CD14-positive monocyte (primary cell): ENCODE measurements at regions not wholly inside any gene's neighbourhood (a gene's known extent, or its start where the extent isn't known, plus 50 kb on each side); places are given as distances from the start of the nearest gene placed in this dataset.

Source experiments
- DNase-seq, 3 donors: peaks; one replicate each; pipeline ENCODE4 v3.0.0-alpha.2; 2011 to 2022
- H2AFZ ChIP-seq: 2 replicates; pipeline ENCODE4 v1.6.0; 2012; ENCODE audit warnings: mild to moderate bottlenecking, low read depth, low read length, inconsistent platforms; ENCODE audit not compliant: insufficient read depth, poor library complexity, severe bottlenecking
- H3K27ac ChIP-seq, 2 donors: 1 replicate in 1 of 2; 2 replicates in 1 of 2; pipeline ENCODE4 v1.5.1; 2012 to 2013; ENCODE audit warnings: low read length in 2 of 2, control low read depth in 1 of 2, inconsistent platforms in 1 of 2, low read depth in 1 of 2, mild to moderate bottlenecking in 1 of 2
- H3K27me3 ChIP-seq, 2 donors: one replicate each; pipeline versions ENCODE4 v1.6.0 to v1.6.1; 2011 to 2013; ENCODE audit warnings: low read length in 2 of 2; ENCODE audit not compliant: control insufficient read depth in 2 of 2, insufficient read depth in 2 of 2
- H3K36me3 ChIP-seq, 2 donors: replicated peaks in 1 of 2; 1 replicate in 1 of 2; 2 replicates in 1 of 2; pipeline versions ENCODE4 v1.5.1 to v1.6.1; 2012 to 2013; ENCODE audit warnings: low read length in 2 of 2, control low read depth in 1 of 2, inconsistent platforms in 1 of 2, mild to moderate bottlenecking in 1 of 2; ENCODE audit not compliant: insufficient read depth in 2 of 2, control insufficient read depth in 1 of 2
- H3K4me1 ChIP-seq, 2 donors: 1 replicate in 1 of 2; 2 replicates in 1 of 2; pipeline versions ENCODE4 v1.5.1 to v1.6.1; 2012 to 2013; ENCODE audit warnings: low read length in 2 of 2, control low read depth in 1 of 2, inconsistent platforms in 1 of 2, mild to moderate bottlenecking in 1 of 2, moderate library complexity in 1 of 2; ENCODE audit not compliant: insufficient read depth in 2 of 2, control insufficient read depth in 1 of 2
- H3K4me2 ChIP-seq: replicated peaks from 2 replicates; pipeline ENCODE3; 2012; ENCODE audit warnings: low read length, moderate library complexity, mild to moderate bottlenecking; ENCODE audit not compliant: poor library complexity, severe bottlenecking; ENCODE audit errors: extremely low read depth
- H3K4me3 ChIP-seq, 3 experiments: fragments of 200-600 bp in 1 of 3; sonication (generic) in 1 of 3; replicated peaks in 1 of 3; 1 replicate in 2 of 3; 2 replicates in 1 of 3; pipeline ENCODE4 v1.5.1; 2011 to 2013; ENCODE audit warnings: low read length in 3 of 3, mild to moderate bottlenecking in 3 of 3, control low read depth in 2 of 3, low read depth in 2 of 3, inconsistent platforms in 1 of 3, moderate library complexity in 1 of 3
- H3K79me2 ChIP-seq: 2 replicates; pipeline ENCODE4 v1.6.0; 2012; ENCODE audit warnings: mild to moderate bottlenecking, control low read depth, inconsistent platforms, low read length, moderate library complexity; ENCODE audit not compliant: insufficient read depth
- H3K9ac ChIP-seq: 2 replicates; pipeline ENCODE4 v1.6.0; 2017; ENCODE audit warnings: low read length, mild to moderate bottlenecking; ENCODE audit not compliant: insufficient read depth, poor library complexity, severe bottlenecking
- H3K9me3 ChIP-seq, 2 donors: replicated peaks in 1 of 2; 1 replicate in 1 of 2; 2 replicates in 1 of 2; pipeline versions ENCODE4 v1.5.1 to v1.6.1; 2012 to 2013; ENCODE audit warnings: low read length in 2 of 2, control low read depth in 1 of 2; ENCODE audit not compliant: control insufficient read depth in 1 of 2, insufficient read depth in 1 of 2
- H4K20me1 ChIP-seq: 2 replicates; pipeline ENCODE4 v1.6.0; 2012; ENCODE audit warnings: mild to moderate bottlenecking, low read length, control low read depth, moderate library complexity; ENCODE audit not compliant: insufficient read depth
- H3K27ac Mint-ChIP-seq, 7 donors: one replicate each; pipeline ENCODE4 v1.8.0; 2020; ENCODE audit warnings: mild to moderate bottlenecking in 7 of 7, mixed read lengths in 7 of 7, moderate library complexity in 6 of 7, inconsistent platforms in 2 of 7
- H3K27me3 Mint-ChIP-seq, 3 donors: one replicate each; pipeline ENCODE4 v1.8.0; 2021 to 2022; ENCODE audit warnings: low read depth in 3 of 3, mild to moderate bottlenecking in 3 of 3, mixed read lengths in 3 of 3, moderate library complexity in 3 of 3, inconsistent platforms in 1 of 3
- H3K36me3 Mint-ChIP-seq, 2 donors: one replicate each; pipeline ENCODE4 v1.8.0; 2020; ENCODE audit warnings: mixed read lengths in 2 of 2, inconsistent platforms in 1 of 2, mild to moderate bottlenecking in 1 of 2
- H3K4me1 Mint-ChIP-seq: one replicate; pipeline ENCODE4 v1.8.0; 2020; ENCODE audit warnings: mild to moderate bottlenecking, mixed read lengths
- H3K4me3 Mint-ChIP-seq, 2 donors: one replicate each; pipeline ENCODE4 v1.8.0; 2020; ENCODE audit warnings: mild to moderate bottlenecking in 2 of 2, mixed read lengths in 2 of 2, moderate library complexity in 1 of 2
- H3K9me3 Mint-ChIP-seq, 7 donors: one replicate each; pipeline ENCODE4 v1.8.0; 2020 to 2022; ENCODE audit warnings: mixed read lengths in 7 of 7, mild to moderate bottlenecking in 6 of 7, moderate library complexity in 6 of 7, inconsistent platforms in 2 of 7
- WGBS: methylation state at CpG from one replicate; pipeline ENCODE4 v1.1.5; 2013; ENCODE audit warnings: missing lambda C conversion rate; ENCODE audit not compliant: insufficient coverage; 5-methylcytosine and 5-hydroxymethylcytosine counted together
- intact Hi-C, 2 donors: fragments of 100-400 bp; cut with micrococcal nuclease; formaldehyde crosslinking; loops; one replicate each; pipeline versions ENCODE4 v1.15.0 to v1.15.1; 2023
- TF ChIP-seq, protein P1 (sequence below): fragments of 200-600 bp; IDR thresholded peaks from one replicate; pipeline ENCODE4 v1.8.0; 2022; ENCODE audit warnings: antibody characterized with exemption, mild to moderate bottlenecking

DNA sequence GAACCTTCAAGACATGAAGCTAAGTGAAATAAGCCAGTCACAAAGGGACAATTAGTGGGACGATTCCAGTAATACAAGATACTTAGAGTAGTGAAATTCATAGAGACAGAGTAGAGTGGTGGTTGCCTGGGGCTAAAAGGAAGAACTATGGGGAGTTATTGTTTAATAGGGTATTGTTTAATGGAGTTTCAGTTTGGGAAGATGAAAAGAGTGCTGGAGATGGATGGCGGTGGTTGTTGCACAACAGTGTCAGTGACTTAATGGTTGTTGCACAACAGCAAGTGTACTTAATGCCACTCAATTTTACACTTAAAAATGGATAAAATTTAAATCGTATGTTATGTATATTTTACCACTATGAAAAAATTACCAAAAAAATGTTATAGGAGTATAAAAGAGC, 209.7 kb upstream of the TENT5A start:
- intact Hi-C loops, result no loop called here
- peaks cover 11 to 14% of the 10 kb centered on the region in 2 donors for H3K4me1 ChIP-seq
- H3K36me3 Mint-ChIP-seq, result no peaks in the 10 kb centered on the region
- H3K9ac ChIP-seq, result no peak overlapping the region
- 100% methylated on average over 1 of the region's 3 CpGs for WGBS
- H3K27me3 Mint-ChIP-seq, result peaks cover 0 to 3% (median 0%) of the 10 kb centered on the region in 3 donors
- no peak overlapping the region for H2AFZ ChIP-seq
- peak overlapping the region in 1 of 3 experiments; percentile 44 for H3K4me3 ChIP-seq
- peak overlapping the region; percentile 52 for H3K4me2 ChIP-seq
- peak; percentile 28 to 65 (median 60) for DNase-seq
- TF ChIP-seq, protein P1, sequence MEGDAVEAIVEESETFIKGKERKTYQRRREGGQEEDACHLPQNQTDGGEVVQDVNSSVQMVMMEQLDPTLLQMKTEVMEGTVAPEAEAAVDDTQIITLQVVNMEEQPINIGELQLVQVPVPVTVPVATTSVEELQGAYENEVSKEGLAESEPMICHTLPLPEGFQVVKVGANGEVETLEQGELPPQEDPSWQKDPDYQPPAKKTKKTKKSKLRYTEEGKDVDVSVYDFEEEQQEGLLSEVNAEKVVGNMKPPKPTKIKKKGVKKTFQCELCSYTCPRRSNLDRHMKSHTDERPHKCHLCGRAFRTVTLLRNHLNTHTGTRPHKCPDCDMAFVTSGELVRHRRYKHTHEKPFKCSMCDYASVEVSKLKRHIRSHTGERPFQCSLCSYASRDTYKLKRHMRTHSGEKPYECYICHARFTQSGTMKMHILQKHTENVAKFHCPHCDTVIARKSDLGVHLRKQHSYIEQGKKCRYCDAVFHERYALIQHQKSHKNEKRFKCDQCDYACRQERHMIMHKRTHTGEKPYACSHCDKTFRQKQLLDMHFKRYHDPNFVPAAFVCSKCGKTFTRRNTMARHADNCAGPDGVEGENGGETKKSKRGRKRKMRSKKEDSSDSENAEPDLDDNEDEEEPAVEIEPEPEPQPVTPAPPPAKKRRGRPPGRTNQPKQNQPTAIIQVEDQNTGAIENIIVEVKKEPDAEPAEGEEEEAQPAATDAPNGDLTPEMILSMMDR, result no peak
- H3K9me3 Mint-ChIP-seq, result peaks cover 6 to 18% (median 9%) of the 10 kb centered on the region in 7 donors
- H4K20me1 ChIP-seq, result no peaks in the 10 kb centered on the region
- no peaks in the 10 kb centered on the region for H3K79me2 ChIP-seq
- peak overlapping the region; percentile 4 to 32 for H3K4me3 Mint-ChIP-seq
- peak overlapping the region in 1 of 2 donors; percentile 75 for H3K27ac ChIP-seq
- H3K9me3 ChIP-seq, result peaks cover 0 to 5% of the 10 kb centered on the region in 2 donors
- H3K27me3 ChIP-seq, result no peaks in the 10 kb centered on the region
- peak overlapping the region in 3 of 7 donors; percentile 32 to 42 (median 39) for H3K27ac Mint-ChIP-seq
- H3K4me1 Mint-ChIP-seq, result peaks cover 15% of the 10 kb centered on the region
- no peaks in the 10 kb centered on the region for H3K36me3 ChIP-seq

DNA sequence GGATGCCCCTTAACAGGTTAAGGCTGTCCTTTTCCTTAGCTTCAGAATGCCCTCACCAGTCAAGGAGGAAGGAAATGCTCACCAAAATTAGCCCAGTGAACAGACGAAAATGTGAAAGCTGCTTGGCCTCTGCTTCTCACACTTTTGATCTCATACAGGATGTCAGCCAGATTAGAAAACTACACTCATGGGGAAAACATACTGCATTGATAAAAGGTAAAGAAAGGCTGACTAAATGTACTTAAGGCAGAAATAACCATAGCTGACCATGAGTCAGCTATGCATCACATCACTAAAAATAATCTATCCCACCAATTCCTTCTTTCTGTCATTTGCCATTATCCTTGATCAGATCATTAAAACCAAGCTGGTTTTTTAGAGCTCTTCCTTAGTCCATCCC, 198.4 kb upstream of the TENT5A start:
- H3K36me3 ChIP-seq, result no peaks in the 10 kb centered on the region

More for the DNA sequence above, 198.4 kb upstream of the TENT5A start:
- H3K4me3 Mint-ChIP-seq, result no peak overlapping the region
- H3K27ac Mint-ChIP-seq, result no peak overlapping the region
- no CpG with 5 or more reads among the region's 1 CpG for WGBS
- Histone ChIP-seq H3K9me3 (no peaks in the 10 kb centered on the region), H3K9ac (no peak overlapping the region), H3K27me3 (no peaks in the 10 kb centered on the region), H3K27ac (no peak overlapping the region), H4K20me1 (no peaks in the 10 kb centered on the region), H3K4me1 (peaks cover 8 to 9% of the 10 kb centered on the region in 2 donors), H3K4me2 (no peak overlapping the region), H3K79me2 (no peaks in the 10 kb centered on the region), H3K4me3 (no peak overlapping the region), H2AFZ (no peak overlapping the region)
- TF ChIP-seq, protein P1, result no peak
- intact Hi-C loops, result no loop called here
- H3K27me3 Mint-ChIP-seq, result peaks cover 0 to 1% (median 0%) of the 10 kb centered on the region in 3 donors
- no peak for DNase-seq
- H3K9me3 Mint-ChIP-seq, result peaks cover 2 to 6% (median 3%) of the 10 kb centered on the region in 7 donors
- no peaks in the 10 kb centered on the region for H3K36me3 Mint-ChIP-seq
- H3K4me1 Mint-ChIP-seq, result peaks cover 14% of the 10 kb centered on the region
